Neuronal stem cell (in vitro differentiated cells): ENCODE measurements at regions not wholly inside any gene's neighbourhood (a gene's known extent, or its start where the extent isn't known, plus 50 kb on each side); places are given as distances from the start of the nearest gene placed in this dataset.

ENCODE experiments used
- DNase-seq: peaks from one replicate; pipeline ENCODE4 v3.0.0-alpha.2; 2013; ENCODE audit warnings: low spot score
- H2AFZ ChIP-seq: one replicate; pipeline ENCODE4 v1.6.1; 2013; ENCODE audit warnings: mild to moderate bottlenecking, low read length, inconsistent platforms
- H2AK5ac ChIP-seq: 2 replicates; pipeline ENCODE4 v1.6.1; 2013; ENCODE audit warnings: low read depth, mild to moderate bottlenecking, inconsistent platforms, low read length, moderate library complexity, mixed read lengths
- H2BK120ac ChIP-seq: 2 replicates; pipeline ENCODE4 v1.6.1; 2013; ENCODE audit warnings: low read depth, mild to moderate bottlenecking, inconsistent platforms, low read length, moderate library complexity, mixed read lengths
- H2BK12ac ChIP-seq: one replicate; pipeline ENCODE4 v1.6.1; 2013; ENCODE audit warnings: low read length, inconsistent platforms
- H2BK15ac ChIP-seq: 2 replicates; pipeline ENCODE4 v1.6.1; 2013; ENCODE audit warnings: mild to moderate bottlenecking, low read length, inconsistent platforms, mixed read lengths
- H2BK5ac ChIP-seq: one replicate; pipeline ENCODE4 v1.6.1; 2013; ENCODE audit warnings: inconsistent platforms, mild to moderate bottlenecking, low read length, moderate library complexity
- H3K14ac ChIP-seq: one replicate; pipeline ENCODE4 v1.6.1; 2013; ENCODE audit warnings: low read length, inconsistent platforms
- H3K18ac ChIP-seq: 2 replicates; pipeline ENCODE4 v1.6.1; 2013; ENCODE audit warnings: low read length, inconsistent platforms
- H3K23ac ChIP-seq: 2 replicates; pipeline ENCODE4 v1.6.1; 2013; ENCODE audit warnings: low read depth, mild to moderate bottlenecking, mixed read lengths, low read length, inconsistent platforms; ENCODE audit not compliant: poor library complexity
- H3K27ac ChIP-seq: replicated peaks from 3 replicates; pipeline ENCODE4 v1.5.1; 2013; ENCODE audit warnings: low read length, inconsistent platforms
- H3K27me3 ChIP-seq, 3 experiments: 2 replicates each; pipeline ENCODE4 v1.6.1; 2013; ENCODE audit warnings: low read length in 3 of 3, mild to moderate bottlenecking in 2 of 3, inconsistent platforms in 1 of 3, low read depth in 1 of 3, mixed read lengths in 1 of 3, moderate library complexity in 1 of 3; ENCODE audit not compliant: control insufficient read depth in 3 of 3, insufficient read depth in 3 of 3
- H3K36me3 ChIP-seq, 2 donors: replicated peaks in 1 of 2; 2 replicates each; pipeline ENCODE4 v1.6.1; 2013; ENCODE audit warnings: low read length in 2 of 2; ENCODE audit not compliant: control insufficient read depth in 2 of 2, insufficient read depth in 2 of 2
- H3K4ac ChIP-seq: 2 replicates; pipeline ENCODE4 v1.6.1; 2013; ENCODE audit warnings: inconsistent platforms, mild to moderate bottlenecking, low read length, moderate library complexity
- H3K4me1 ChIP-seq, 2 donors: 1 replicate in 1 of 2; 2 replicates in 1 of 2; pipeline ENCODE4 v1.6.1; 2013; ENCODE audit warnings: low read length in 2 of 2, low read depth in 1 of 2; ENCODE audit not compliant: control insufficient read depth in 2 of 2, insufficient read depth in 1 of 2
- H3K4me2 ChIP-seq: one replicate; pipeline ENCODE4 v1.6.1; 2013; ENCODE audit warnings: mild to moderate bottlenecking, low read length, inconsistent platforms; ENCODE audit not compliant: insufficient read depth, poor library complexity, severe bottlenecking
- H3K4me3 ChIP-seq, 2 donors: 2 replicates each; pipeline ENCODE4 v1.5.1; 2013; ENCODE audit warnings: low read length in 2 of 2, mild to moderate bottlenecking in 2 of 2, inconsistent platforms in 1 of 2, moderate library complexity in 1 of 2
- H3K79me1 ChIP-seq: one replicate; pipeline ENCODE4 v1.6.1; 2013; ENCODE audit warnings: low read depth, mild to moderate bottlenecking, inconsistent platforms, low read length, moderate library complexity
- H3K9ac ChIP-seq: one replicate; pipeline ENCODE4 v1.6.1; 2013; ENCODE audit warnings: mild to moderate bottlenecking, low read depth, low read length, inconsistent platforms; ENCODE audit not compliant: poor library complexity
- H3K9me3 ChIP-seq, 2 donors: replicated peaks in 1 of 2; 2 replicates each; pipeline versions ENCODE3 to v1.6.1; 2013; ENCODE audit warnings: low read length in 2 of 2, mild to moderate bottlenecking in 2 of 2, inconsistent platforms in 1 of 2, low read depth in 1 of 2, mixed read lengths in 1 of 2, moderate library complexity in 1 of 2; ENCODE audit not compliant: control insufficient read depth in 2 of 2, insufficient read depth in 1 of 2
- H4K8ac ChIP-seq: one replicate; pipeline ENCODE4 v1.6.1; 2013; ENCODE audit warnings: low read depth, mild to moderate bottlenecking, inconsistent platforms, low read length, moderate library complexity
- H4K91ac ChIP-seq: one replicate; pipeline ENCODE4 v1.6.1; 2013; ENCODE audit warnings: low read length, low read depth, mild to moderate bottlenecking, inconsistent platforms; ENCODE audit not compliant: poor library complexity
- WGBS, 2 donors: extraction: QIAGEN DNeasy Blood & Tissue Kit; methylation state at CpG; one replicate each; pipeline ENCODE4 v1.1.7; 2013; ENCODE audit warnings: missing lambda C conversion rate in 2 of 2, mixed read lengths in 1 of 2; ENCODE audit not compliant: insufficient read length in 2 of 2, insufficient replicate concordance in 1 of 2; ENCODE audit errors: extremely low coverage in 2 of 2; 5-methylcytosine and 5-hydroxymethylcytosine counted together

GRCh38 chr17:70564006-70564620 lies 394.8 kb downstream of the KCNJ2 start:
- H2BK12ac ChIP-seq, result no peak overlapping the region
- H3K36me3 ChIP-seq, result no peaks in the 10 kb centered on the region
- no CpG with 5 or more reads among the region's 2 CpGs for WGBS, 2 donors

GRCh38 chr17:70569128-70569527 lies 399.8 kb downstream of the KCNJ2 start:
- H2AFZ ChIP-seq, result no peak overlapping the region
- H2BK15ac ChIP-seq, result no peak overlapping the region
- H3K27me3 ChIP-seq, result no peaks in the 10 kb centered on the region
- H3K4me1 ChIP-seq, result no peaks in the 10 kb centered on the region
- no peak overlapping the region for H3K4ac ChIP-seq
- H3K27ac ChIP-seq, result no peak overlapping the region
- no peak overlapping the region for H2BK120ac ChIP-seq
- H3K23ac ChIP-seq, result no peak overlapping the region
- no peak overlapping the region for H4K8ac ChIP-seq
- no peak overlapping the region for H3K9ac ChIP-seq
- H3K9me3 ChIP-seq, result no peaks in the 10 kb centered on the region
- no peak overlapping the region for H4K91ac ChIP-seq
- no peak overlapping the region for H2BK12ac ChIP-seq
- H3K14ac ChIP-seq, result no peak overlapping the region
- no peak overlapping the region for H2AK5ac ChIP-seq
- no peak overlapping the region for H3K4me3 ChIP-seq
- H3K79me1 ChIP-seq, result no peaks in the 10 kb centered on the region
- no peak overlapping the region for H2BK5ac ChIP-seq
- H3K36me3 ChIP-seq, result no peaks in the 10 kb centered on the region
- no peak overlapping the region for H3K4me2 ChIP-seq
- DNase-seq, result no peak
- no peak overlapping the region for H3K18ac ChIP-seq
- WGBS, 2 donors, result no CpG with 5 or more reads among the region's 1 CpG

More at GRCh38 chr17:70564006-70564620, 394.8 kb downstream of the KCNJ2 start:
- no peak overlapping the region for H2BK5ac ChIP-seq
- no peak overlapping the region for H2AFZ ChIP-seq
- no peak overlapping the region for H4K91ac ChIP-seq
- H2BK15ac ChIP-seq, result no peak overlapping the region
- no peak overlapping the region for H3K4ac ChIP-seq
- H3K14ac ChIP-seq, result no peak overlapping the region
- no peaks in the 10 kb centered on the region for H3K9me3 ChIP-seq
- no peaks in the 10 kb centered on the region for H3K27me3 ChIP-seq
- no peak overlapping the region for H2AK5ac ChIP-seq
- no peak overlapping the region for H3K27ac ChIP-seq
- H3K23ac ChIP-seq, result no peak overlapping the region
- H4K8ac ChIP-seq, result no peak overlapping the region
- no peaks in the 10 kb centered on the region for H3K4me1 ChIP-seq
- H3K9ac ChIP-seq, result no peak overlapping the region
- H3K79me1 ChIP-seq, result no peaks in the 10 kb centered on the region
- no peak overlapping the region for H3K18ac ChIP-seq
- H2BK120ac ChIP-seq, result no peak overlapping the region
- DNase-seq, result no peak
- H3K4me2 ChIP-seq, result no peak overlapping the region
- H3K4me3 ChIP-seq, result no peak overlapping the region

- Histone ChIP-seq H3K79me1 (no peaks in the 10 kb centered on the region), H2BK120ac (no peak overlapping the region), H2BK15ac (no peak overlapping the region), H2AFZ (no peak overlapping the region), H3K4me1 (no peaks in the 10 kb centered on the region), H2BK12ac (no peak overlapping the region), H3K9ac (no peak overlapping the region), H3K4me2 (no peak overlapping the region), H3K4ac (no peak overlapping the region), H4K91ac (no peak overlapping the region), H2AK5ac (no peak overlapping the region), H3K14ac (no peak overlapping the region), H3K4me3 (no peak overlapping the region), H2BK5ac (no peak overlapping the region), H3K23ac (no peak overlapping the region), H3K36me3 (no peaks in the 10 kb centered on the region), H3K27ac (no peak overlapping the region), H3K9me3 (no peaks in the 10 kb centered on the region), H4K8ac (no peak overlapping the region), H3K18ac (no peak overlapping the region), H3K27me3 (no peaks in the 10 kb centered on the region)
- no peak for DNase-seq
- WGBS, 2 donors, result no CpG with 5 or more reads among the region's 20 CpGs
Measured at GRCh38 chr17:70577456-70577855, 408.1 kb downstream of the KCNJ2 start.

- Histone ChIP-seq H3K14ac (no peak overlapping the region), H3K9ac (no peak overlapping the region), H3K4me2 (no peak overlapping the region), H3K79me1 (no peaks in the 10 kb centered on the region), H2AK5ac (no peak overlapping the region), H4K8ac (no peak overlapping the region), H2BK5ac (no peak overlapping the region), H3K27me3 (no peaks in the 10 kb centered on the region), H3K23ac (no peak overlapping the region), H4K91ac (no peak overlapping the region), H3K9me3 (peaks cover 6 to 13% of the 10 kb centered on the region in 2 donors), H2AFZ (no peak overlapping the region), H3K18ac (no peak overlapping the region), H2BK120ac (no peak overlapping the region), H3K27ac (no peak overlapping the region), H2BK12ac (no peak overlapping the region), H3K36me3 (no peaks in the 10 kb centered on the region), H3K4me3 (no peak overlapping the region), H3K4ac (no peak overlapping the region), H2BK15ac (no peak overlapping the region), H3K4me1 (no peaks in the 10 kb centered on the region)
- DNase-seq, result no peak
- no CpG with 5 or more reads among the region's 3 CpGs for WGBS, 2 donors
Measured at GRCh38 chr17:70581459-70581858, 412.1 kb downstream of the KCNJ2 start.
